GM21576 (cell line): ENCODE measurements at regions not wholly inside any gene's neighbourhood (a gene's known extent, or its start where the extent isn't known, plus 50 kb on each side); places are given as distances from the start of the nearest gene placed in this dataset.

Experiments
- ATAC-seq: cut with Tn5 transposase; IDR thresholded peaks from one replicate; pipeline ENCODE4 v1.9.1; 2021; ENCODE audit warnings: mild to moderate bottlenecking, moderate library complexity; ENCODE audit not compliant: unreplicated experiment

GRCh38 chr5:3883040-3883439 lies 287.4 kb downstream of the IRX1 start:
- ATAC-seq, result no peak

GRCh38 chr5:3886524-3887451 lies 291.2 kb downstream of the IRX1 start:
- ATAC-seq, result no peak

GRCh38 chr5:3888310-3888709 lies 292.7 kb downstream of the IRX1 start:
- ATAC-seq, result no peak

GRCh38 chr5:3889412-3890142 lies 293.9 kb downstream of the IRX1 start:
- no peak for ATAC-seq

- ATAC-seq, result no peak
These were observed 295.5 kb downstream of the IRX1 start for GRCh38 chr5:3891113-3891512.

GRCh38 chr5:3893527-3893926 lies 297.9 kb downstream of the IRX1 start:
- ATAC-seq, result no peak

GRCh38 chr5:3893975-3894374 lies 298.3 kb downstream of the IRX1 start:
- ATAC-seq, result no peak

- no peak for ATAC-seq
These were observed 300.5 kb downstream of the IRX1 start for GRCh38 chr5:3896098-3896497.

- ATAC-seq, result no peak
These were observed 303.5 kb downstream of the IRX1 start for GRCh38 chr5:3899093-3899492.

- ATAC-seq, result no peak
These were observed 309.0 kb downstream of the IRX1 start for GRCh38 chr5:3904584-3904983.

GRCh38 chr5:3905031-3905430 lies 309.4 kb downstream of the IRX1 start:
- ATAC-seq, result no peak

- no peak for ATAC-seq
These were observed 309.9 kb downstream of the IRX1 start for GRCh38 chr5:3905521-3905920.

GRCh38 chr5:3911111-3911510 lies 315.5 kb downstream of the IRX1 start:
- no peak for ATAC-seq

GRCh38 chr5:3911773-3912172 lies 316.1 kb downstream of the IRX1 start:
- no peak for ATAC-seq

- no peak for ATAC-seq
These were observed 317.2 kb downstream of the IRX1 start for GRCh38 chr5:3912790-3913189.

GRCh38 chr5:3913279-3913678 lies 317.6 kb downstream of the IRX1 start:
- ATAC-seq, result no peak

- no peak for ATAC-seq
These were observed 329.4 kb downstream of the IRX1 start for GRCh38 chr5:3925022-3925421.

- no peak for ATAC-seq
These were observed 330.3 kb downstream of the IRX1 start for GRCh38 chr5:3925935-3926334.

- ATAC-seq, result no peak
These were observed 334.2 kb downstream of the IRX1 start for GRCh38 chr5:3929799-3930198.

GRCh38 chr5:3931976-3932375 lies 336.3 kb downstream of the IRX1 start:
- no peak for ATAC-seq

GRCh38 chr5:3933536-3933935 lies 337.9 kb downstream of the IRX1 start:
- ATAC-seq, result no peak

- no peak for ATAC-seq
These were observed 338.3 kb downstream of the IRX1 start for GRCh38 chr5:3933966-3934365.
